Bronchial epithelial cell (primary cell): ENCODE measurements at regions not wholly inside any gene's neighbourhood (a gene's known extent, or its start where the extent isn't known, plus 50 kb on each side); places are given as distances from the start of the nearest gene placed in this dataset.

Experiments used
- DNase-seq: peaks from one replicate; pipeline ENCODE4 v3.0.0-alpha.2; 2010; ENCODE audit warnings: low read depth
- FAIRE-seq: peaks from 2 replicates; lab custom pipeline; 2011; peaks lifted over from hg19 to GRCh38; lab: Jason Lieb, UNC
- H3K27me3 ChIP-seq: 2 replicates; pipeline ENCODE4 v1.5.1; 2011; ENCODE audit warnings: low read length; ENCODE audit not compliant: control insufficient read depth, insufficient read depth
- H3K36me3 ChIP-seq: 2 replicates; pipeline ENCODE4 v1.5.1; 2011; ENCODE audit warnings: low read length; ENCODE audit not compliant: control insufficient read depth, insufficient read depth
- H3K4me3 ChIP-seq: 2 replicates; pipeline ENCODE4 v1.5.1; 2011; ENCODE audit warnings: mild to moderate bottlenecking, low read depth, low read length, control low read depth
- CTCF ChIP-seq: IDR thresholded peaks from 2 replicates; pipeline ENCODE4 v1.5.1; 2011; ENCODE audit warnings: mild to moderate bottlenecking, moderate library complexity, low read length, control low read depth, inconsistent platforms; ENCODE audit not compliant: insufficient read depth, severe bottlenecking

GRCh38 chr9:134236935-134237629 is 72.7 kb upstream of the RNU6ATAC start:
- DNase-seq (no peak), FAIRE-seq (no peak)
- Histone ChIP-seq H3K27me3 (peaks cover 5% of the 10 kb centered on the region), H3K4me3 (no peak overlapping the region), H3K36me3 (no peaks in the 10 kb centered on the region)
- no peak for TF ChIP-seq CTCF

DNA sequence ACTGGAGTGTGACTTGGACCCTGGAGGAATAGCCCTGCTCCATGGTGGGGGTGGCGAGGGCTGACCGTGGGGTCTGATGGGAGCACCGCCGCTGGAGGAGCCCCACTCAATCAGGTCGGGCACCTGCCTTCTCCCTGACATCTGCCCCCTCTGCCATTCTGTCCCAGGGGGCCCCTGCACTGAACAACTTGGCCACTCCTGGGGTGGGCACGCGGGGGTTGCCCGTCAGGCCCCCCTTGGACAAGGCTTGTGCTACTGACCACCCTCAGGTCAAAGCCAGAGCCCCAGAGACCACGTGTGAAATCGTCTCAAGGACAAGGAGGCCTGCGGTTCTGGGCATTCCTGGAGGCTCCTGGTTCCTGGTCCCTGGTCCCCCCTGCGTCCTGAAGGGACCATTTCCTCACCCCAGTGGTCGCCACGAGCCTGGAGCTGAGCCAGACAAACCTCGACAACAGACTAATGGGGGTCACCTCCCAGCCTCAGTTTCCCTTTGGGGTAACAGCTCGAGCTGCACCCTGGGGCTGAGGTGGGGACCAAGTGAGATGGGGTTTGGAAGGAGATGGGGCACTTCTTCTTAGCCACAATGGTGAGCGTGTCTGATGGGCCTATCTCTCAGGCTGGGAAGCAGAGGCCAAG is 73.4 kb upstream of the RNU6ATAC start:
- Histone ChIP-seq H3K27me3 (peaks cover 5% of the 10 kb centered on the region), H3K4me3 (no peak overlapping the region), H3K36me3 (no peaks in the 10 kb centered on the region)
- DNase-seq (no peak), FAIRE-seq (no peak)
- TF ChIP-seq CTCF: no peak

GRCh38 chr9:134239130-134239903 is 75.0 kb upstream of the RNU6ATAC start:
- FAIRE-seq: no peak
- no peak for TF ChIP-seq CTCF
- H3K27me3 ChIP-seq: peaks cover 7% of the 10 kb centered on the region
- no peak for DNase-seq
- no peak overlapping the region for H3K4me3 ChIP-seq
- H3K36me3 ChIP-seq: no peaks in the 10 kb centered on the region

DNA sequence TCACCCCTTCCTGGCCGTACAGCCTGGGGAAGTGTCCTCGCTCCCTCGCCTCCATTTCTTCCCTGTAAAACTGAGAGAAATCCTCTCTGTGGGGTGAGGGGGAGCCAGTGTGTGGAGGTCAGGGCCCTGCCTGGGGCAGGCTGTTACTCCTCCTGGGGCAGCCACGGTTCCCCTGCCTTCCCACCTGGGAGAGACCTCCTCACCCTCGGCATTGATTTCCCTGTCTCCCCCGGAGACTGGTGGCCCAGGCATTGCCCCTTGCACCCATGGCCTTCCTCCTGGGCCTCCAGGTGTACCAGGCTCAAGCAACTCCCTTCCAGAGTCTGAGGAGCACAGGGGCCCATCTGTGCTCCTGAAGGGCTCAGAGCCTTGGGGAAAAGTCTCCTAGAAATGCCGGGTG is 75.6 kb upstream of the RNU6ATAC start:
- TF ChIP-seq CTCF: no peak
- no peak for FAIRE-seq
- no peak overlapping the region for H3K4me3 ChIP-seq
- peaks cover 7% of the 10 kb centered on the region for H3K27me3 ChIP-seq
- DNase-seq: no peak
- H3K36me3 ChIP-seq: no peaks in the 10 kb centered on the region

- DNase-seq: no peak
- no peak for TF ChIP-seq CTCF
- peaks cover 7% of the 10 kb centered on the region for H3K27me3 ChIP-seq
- no peak for FAIRE-seq
- no peaks in the 10 kb centered on the region for H3K36me3 ChIP-seq
- H3K4me3 ChIP-seq: no peak overlapping the region
Observed at GRCh38 chr9:134240361-134240760, 76.0 kb upstream of the RNU6ATAC start.
